Activated T-helper 17 cell treated with anti-CD3 and anti-CD28 coated beads, Interleukin-2, amount 50 U/mL, for 72 hours (primary cell): ENCODE measurements at regions not wholly inside any gene's neighbourhood (a gene's known extent, or its start where the extent isn't known, plus 50 kb on each side); places are given as distances from the start of the nearest gene placed in this dataset.

ENCODE experiments used
- ATAC-seq: fragments of 150-1000 bp; cut with Tn5 transposase; replicated peaks from 2 replicates; pipeline ENCODE4 v1.10.0; 2021; ENCODE audit warnings: mild to moderate bottlenecking, moderate library complexity
- H3K27ac Mint-ChIP-seq: one replicate; pipeline ENCODE4 v1.8.0; 2022; ENCODE audit warnings: mixed read lengths
- H3K27me3 Mint-ChIP-seq: one replicate; pipeline ENCODE4 v1.8.0; 2022; ENCODE audit warnings: mixed read lengths
- H3K36me3 Mint-ChIP-seq: one replicate; pipeline ENCODE4 v1.8.0; 2022; ENCODE audit warnings: low read depth, mild to moderate bottlenecking, mixed read lengths
- H3K4me1 Mint-ChIP-seq: one replicate; pipeline ENCODE4 v1.8.0; 2022; ENCODE audit warnings: mixed read lengths
- H3K4me3 Mint-ChIP-seq: one replicate; pipeline ENCODE4 v1.8.0; 2022; ENCODE audit warnings: mild to moderate bottlenecking, mixed read lengths
- H3K9me3 Mint-ChIP-seq: one replicate; pipeline ENCODE4 v1.8.0; 2022; ENCODE audit warnings: mixed read lengths

DNA sequence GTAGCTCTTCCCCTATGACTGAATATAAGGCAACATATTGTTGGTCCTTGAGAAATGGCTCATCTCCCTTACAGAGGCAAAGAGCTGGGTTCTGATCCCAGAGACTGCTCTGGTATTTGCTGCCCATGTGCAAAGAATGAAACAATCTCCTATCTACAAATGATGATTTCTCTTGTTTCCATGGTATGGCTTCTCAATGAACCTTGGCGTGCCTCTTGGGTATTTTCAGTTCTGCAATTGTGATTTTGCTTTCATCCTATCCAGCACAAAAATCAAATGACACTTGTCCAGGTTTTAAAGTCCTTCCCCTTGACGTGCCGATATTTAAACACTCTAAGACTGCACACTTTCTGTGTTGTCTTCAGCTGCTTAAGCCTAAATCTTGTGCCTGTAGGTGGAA lies 109.8 kb upstream of the NR2F2 start:
- H3K4me3 Mint-ChIP-seq, result no peak overlapping the region
- ATAC-seq, result no peak
- no peaks in the 10 kb centered on the region for H3K4me1 Mint-ChIP-seq
- peaks cover 6% of the 10 kb centered on the region for H3K27me3 Mint-ChIP-seq
- no peaks in the 10 kb centered on the region for H3K36me3 Mint-ChIP-seq
- peaks cover 11% of the 10 kb centered on the region for H3K9me3 Mint-ChIP-seq
- no peak overlapping the region for H3K27ac Mint-ChIP-seq

DNA sequence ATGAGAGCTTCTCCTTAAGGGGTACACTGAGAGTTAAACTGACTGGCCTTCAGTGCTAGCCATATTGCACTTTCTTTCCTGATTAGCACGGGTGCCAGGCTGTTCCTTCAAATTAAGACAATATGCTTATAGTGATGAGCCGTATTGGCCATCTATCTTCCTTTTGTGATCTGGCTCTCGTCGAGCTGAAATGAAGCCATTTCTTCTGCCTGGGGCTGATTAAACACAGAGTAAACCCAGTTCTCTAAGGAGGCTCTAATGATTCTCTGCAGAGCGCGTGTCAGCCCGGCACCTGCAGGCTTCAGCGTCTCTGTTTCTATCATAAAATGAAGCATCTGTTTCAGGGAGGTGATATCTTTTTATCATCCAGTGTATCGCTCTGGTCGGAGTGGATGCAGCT lies 107.5 kb upstream of the NR2F2 start:
- no peak overlapping the region for H3K27ac Mint-ChIP-seq
- peaks cover 3% of the 10 kb centered on the region for H3K27me3 Mint-ChIP-seq
- no peaks in the 10 kb centered on the region for H3K4me1 Mint-ChIP-seq
- peaks cover 8% of the 10 kb centered on the region for H3K9me3 Mint-ChIP-seq
- H3K36me3 Mint-ChIP-seq, result no peaks in the 10 kb centered on the region
- ATAC-seq, result no peak
- H3K4me3 Mint-ChIP-seq, result no peak overlapping the region

DNA sequence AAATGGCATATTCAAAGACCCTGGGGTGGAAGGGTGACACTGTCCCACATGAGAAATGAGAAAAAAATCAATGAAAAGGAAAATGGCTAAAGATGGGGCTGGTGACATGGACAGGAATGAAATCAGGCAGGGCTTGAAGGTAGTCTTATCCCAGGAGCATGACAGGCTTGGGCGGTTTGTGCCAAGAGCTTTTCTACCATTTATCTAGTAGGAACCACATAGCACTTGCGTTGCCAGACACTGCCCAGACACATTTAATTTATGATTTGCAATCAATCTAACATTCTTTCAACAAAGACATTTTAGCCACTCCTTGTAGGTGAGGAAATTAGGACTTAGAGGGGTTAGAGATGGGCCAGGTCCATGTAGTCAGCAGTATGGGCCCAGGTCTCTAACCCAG lies 106.6 kb upstream of the NR2F2 start:
- Mint-ChIP-seq H3K9me3 (peaks cover 8% of the 10 kb centered on the region), H3K27ac (no peak overlapping the region), H3K4me1 (no peaks in the 10 kb centered on the region), H3K4me3 (no peak overlapping the region), H3K27me3 (peaks cover 3% of the 10 kb centered on the region), H3K36me3 (no peaks in the 10 kb centered on the region)
- ATAC-seq, result no peak

DNA sequence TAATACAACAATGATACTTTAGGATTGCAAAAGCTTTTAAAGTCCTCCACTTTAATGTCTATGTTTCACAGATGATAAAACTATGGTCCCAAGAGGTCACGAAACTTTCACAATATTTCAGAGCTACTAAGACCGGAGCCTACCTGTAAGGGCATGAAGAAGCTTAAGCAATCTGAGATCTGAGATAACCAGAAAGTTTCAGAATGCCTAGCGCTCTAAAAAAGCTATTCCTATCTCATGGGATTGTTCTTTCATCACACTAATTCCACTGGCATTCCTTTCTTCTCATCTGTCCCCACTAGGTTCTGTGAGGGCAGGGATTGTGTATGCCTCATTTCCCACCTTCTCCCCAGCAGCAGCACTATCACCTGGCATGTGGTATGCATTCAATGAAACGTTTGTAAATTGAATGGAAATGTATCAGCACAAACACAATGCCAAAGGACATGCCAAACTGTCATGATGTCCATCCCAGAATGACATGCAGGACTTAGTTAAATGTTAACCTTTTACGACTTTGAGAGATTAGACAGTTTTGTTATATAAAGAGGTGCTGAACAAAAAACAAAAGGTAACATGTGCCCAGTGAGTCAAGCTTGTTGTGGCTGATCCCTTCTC lies 104.7 kb upstream of the NR2F2 start:
- H3K36me3 Mint-ChIP-seq, result no peaks in the 10 kb centered on the region
- H3K27me3 Mint-ChIP-seq, result peaks cover 3% of the 10 kb centered on the region
- peaks cover 8% of the 10 kb centered on the region for H3K9me3 Mint-ChIP-seq
- no peak overlapping the region for H3K27ac Mint-ChIP-seq
- no peak for ATAC-seq
- no peaks in the 10 kb centered on the region for H3K4me1 Mint-ChIP-seq
- H3K4me3 Mint-ChIP-seq, result no peak overlapping the region

DNA sequence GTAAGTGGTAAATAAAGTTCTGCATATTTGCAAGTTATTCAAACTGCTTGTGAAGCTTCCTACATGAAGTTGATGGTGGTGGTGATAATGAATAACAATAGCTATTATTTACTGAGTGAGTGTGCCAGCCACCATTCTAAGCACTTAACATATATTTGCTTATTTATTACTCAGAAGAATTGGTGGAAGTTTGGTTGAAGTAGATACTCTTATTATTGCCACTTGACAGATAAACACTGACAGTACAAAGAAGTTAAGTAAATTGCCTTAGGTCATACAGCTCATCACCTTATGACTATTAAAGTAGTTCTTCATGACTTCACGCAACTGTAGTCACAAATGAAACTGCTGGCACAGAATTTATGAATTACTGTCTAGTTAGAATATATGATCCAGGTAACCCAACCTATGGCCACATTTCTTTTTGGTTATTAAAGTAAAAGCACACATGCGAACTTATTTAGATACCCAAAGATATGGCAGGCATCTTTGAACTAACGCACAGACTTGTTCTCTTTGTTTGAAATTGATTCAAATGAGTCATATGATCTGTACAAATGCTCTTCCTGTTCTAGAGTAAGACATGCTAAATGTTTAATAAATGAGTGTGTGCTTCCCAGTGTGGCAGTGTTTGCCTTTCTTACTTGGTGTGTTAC lies 99.8 kb upstream of the NR2F2 start:
- Mint-ChIP-seq H3K4me3 (no peak overlapping the region), H3K27me3 (no peaks in the 10 kb centered on the region), H3K9me3 (peaks cover 8% of the 10 kb centered on the region), H3K27ac (no peak overlapping the region), H3K4me1 (no peaks in the 10 kb centered on the region), H3K36me3 (no peaks in the 10 kb centered on the region)
- ATAC-seq, result no peak

- H3K4me1 Mint-ChIP-seq, result no peaks in the 10 kb centered on the region
- H3K36me3 Mint-ChIP-seq, result no peaks in the 10 kb centered on the region
- H3K4me3 Mint-ChIP-seq, result no peak overlapping the region
- no peak for ATAC-seq
- H3K9me3 Mint-ChIP-seq, result peaks cover 4% of the 10 kb centered on the region
- H3K27ac Mint-ChIP-seq, result no peak overlapping the region
- H3K27me3 Mint-ChIP-seq, result no peaks in the 10 kb centered on the region
Measured at GRCh38 chr15:96232335-96232734, 98.2 kb upstream of the NR2F2 start.

DNA sequence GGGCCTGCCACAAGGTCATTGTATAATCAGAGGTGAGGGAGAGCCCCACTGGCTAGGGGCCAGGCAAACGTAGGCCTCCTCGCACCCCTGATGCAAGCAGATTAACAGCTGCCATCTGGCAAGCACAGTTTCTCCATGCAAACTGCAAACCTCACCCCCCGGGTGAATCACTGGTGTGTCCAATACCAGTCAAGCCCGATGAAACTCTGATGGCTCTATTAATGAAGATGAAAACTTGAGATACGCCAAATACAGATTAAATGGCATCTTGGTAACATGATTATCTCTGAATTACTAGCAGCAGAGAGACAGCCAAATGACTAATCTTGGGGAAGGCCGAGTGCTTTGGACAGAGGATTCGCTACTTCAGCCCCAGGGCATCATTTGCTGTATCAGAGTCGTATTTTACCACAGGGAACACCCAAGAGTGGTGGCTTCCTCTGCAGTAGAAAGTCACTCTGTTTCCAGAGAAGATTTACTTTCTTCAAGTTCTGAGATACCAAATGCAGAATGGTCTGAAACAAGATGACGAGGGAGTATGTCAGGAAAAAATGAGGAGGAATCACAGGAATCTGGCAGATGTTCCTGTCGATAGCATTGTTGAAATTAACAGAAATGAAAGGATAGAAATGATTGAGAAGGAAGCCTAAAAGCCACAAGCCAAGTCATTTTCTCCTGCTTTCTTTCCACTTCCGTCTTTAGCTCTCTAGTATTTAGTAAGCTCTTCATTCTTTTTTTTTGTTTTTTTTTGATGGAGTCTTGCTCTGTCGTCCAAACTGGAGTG lies 96.2 kb upstream of the NR2F2 start:
- ATAC-seq, result no peak
- Mint-ChIP-seq H3K9me3 (peaks cover 4% of the 10 kb centered on the region), H3K4me3 (no peak overlapping the region), H3K27me3 (no peaks in the 10 kb centered on the region), H3K27ac (no peak overlapping the region), H3K36me3 (no peaks in the 10 kb centered on the region), H3K4me1 (no peaks in the 10 kb centered on the region)

DNA sequence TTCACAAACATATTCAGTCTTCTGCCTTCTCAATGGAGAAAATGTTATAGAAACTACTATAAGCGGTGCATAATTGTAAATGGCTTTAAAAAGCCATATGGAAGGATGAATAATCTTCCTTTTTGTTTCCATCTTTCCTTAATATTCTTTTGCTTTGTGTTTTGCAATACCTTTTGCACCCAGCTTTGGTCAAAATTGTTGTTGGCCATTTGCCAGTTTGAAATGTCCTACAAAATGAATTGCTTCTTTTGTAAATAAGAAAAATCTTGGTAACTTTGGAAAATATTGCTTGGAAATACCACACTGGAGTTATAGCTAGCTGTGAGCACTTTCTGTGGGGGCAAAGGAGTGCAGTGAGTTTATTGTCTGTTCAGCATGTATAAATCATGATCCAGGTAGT lies 93.5 kb upstream of the NR2F2 start:
- H3K4me1 Mint-ChIP-seq, result no peaks in the 10 kb centered on the region
- H3K27ac Mint-ChIP-seq, result no peak overlapping the region
- H3K27me3 Mint-ChIP-seq, result no peaks in the 10 kb centered on the region

GRCh38 chr15:96242761-96243160 lies 87.7 kb upstream of the NR2F2 start:
- ATAC-seq, result no peak
- Mint-ChIP-seq H3K4me3 (no peak overlapping the region), H3K36me3 (no peaks in the 10 kb centered on the region), H3K4me1 (no peaks in the 10 kb centered on the region), H3K27ac (no peak overlapping the region), H3K9me3 (peaks cover 17% of the 10 kb centered on the region), H3K27me3 (peaks cover 4% of the 10 kb centered on the region)

More for the DNA sequence above, 93.5 kb upstream of the NR2F2 start:
- Mint-ChIP-seq H3K4me3 (no peak overlapping the region), H3K9me3 (no peaks in the 10 kb centered on the region), H3K36me3 (no peaks in the 10 kb centered on the region)
- ATAC-seq, result no peak

DNA sequence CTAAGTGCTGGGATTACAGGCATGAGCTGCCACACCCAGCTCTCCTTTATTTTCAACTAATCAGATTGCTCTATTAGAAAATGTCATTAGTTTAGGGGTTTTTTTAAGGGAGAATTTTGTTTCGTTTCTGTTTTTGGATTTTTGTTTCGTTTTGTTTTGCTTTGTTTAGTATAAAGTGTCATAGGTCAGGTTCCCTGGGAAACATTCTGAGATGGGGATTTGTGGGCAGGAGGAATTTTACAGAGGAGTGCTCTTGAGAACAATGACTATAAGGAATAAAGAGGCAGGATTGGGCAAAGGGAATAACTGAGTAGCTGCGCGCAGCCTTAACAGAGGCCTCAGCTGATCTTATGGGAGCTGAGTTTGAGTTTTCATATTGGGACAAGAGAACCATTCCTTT lies 86.8 kb upstream of the NR2F2 start:
- Mint-ChIP-seq H3K36me3 (no peaks in the 10 kb centered on the region), H3K27me3 (peaks cover 4% of the 10 kb centered on the region), H3K4me1 (no peaks in the 10 kb centered on the region), H3K9me3 (peaks cover 25% of the 10 kb centered on the region), H3K27ac (no peak overlapping the region), H3K4me3 (no peak overlapping the region)
- no peak for ATAC-seq

DNA sequence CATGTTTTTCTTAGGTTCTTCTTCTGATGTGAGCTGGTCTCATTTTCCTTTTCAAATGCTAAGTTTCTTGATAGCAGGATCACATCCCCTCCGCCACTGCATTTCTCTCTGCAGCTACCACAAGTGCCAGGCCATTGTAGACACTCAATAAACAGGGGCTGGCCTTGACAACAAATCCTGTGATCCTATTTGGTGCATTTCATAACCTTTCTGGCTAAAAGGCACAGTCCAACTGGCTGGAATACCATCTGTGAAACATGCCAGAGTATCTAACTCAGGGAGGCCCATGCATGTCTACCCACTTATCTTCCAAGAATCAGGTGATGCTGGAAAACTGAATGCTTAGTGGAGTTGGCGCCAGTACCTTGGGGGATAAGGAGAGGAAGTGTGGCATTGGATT lies 85.2 kb upstream of the NR2F2 start:
- Mint-ChIP-seq H3K27me3 (peaks cover 4% of the 10 kb centered on the region), H3K4me3 (no peak overlapping the region), H3K27ac (no peak overlapping the region), H3K36me3 (no peaks in the 10 kb centered on the region), H3K4me1 (no peaks in the 10 kb centered on the region), H3K9me3 (peaks cover 25% of the 10 kb centered on the region)
- ATAC-seq, result no peak

DNA sequence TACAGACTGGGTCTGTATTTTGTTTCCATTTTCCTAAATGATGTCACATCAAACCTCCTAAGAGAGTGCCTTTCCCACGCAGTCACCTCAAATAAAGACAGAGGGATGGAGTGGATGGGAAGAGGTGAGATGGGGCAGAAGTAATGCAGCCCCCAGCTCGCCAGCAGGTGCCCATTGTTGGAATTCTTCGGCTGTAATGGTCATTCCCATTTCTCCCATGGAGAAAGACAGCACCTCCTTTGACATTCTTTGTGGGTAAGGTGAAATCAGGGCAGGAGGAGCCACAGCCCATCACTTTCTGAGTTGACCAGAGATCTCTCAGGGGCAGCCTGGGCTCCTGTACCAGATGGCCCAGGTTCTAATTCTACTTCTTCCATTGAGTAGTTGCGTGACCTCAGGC lies 84.4 kb upstream of the NR2F2 start:
- Mint-ChIP-seq H3K27ac (no peak overlapping the region), H3K36me3 (no peaks in the 10 kb centered on the region), H3K4me3 (no peak overlapping the region), H3K4me1 (no peaks in the 10 kb centered on the region), H3K9me3 (peaks cover 25% of the 10 kb centered on the region), H3K27me3 (peaks cover 4% of the 10 kb centered on the region)
- no peak for ATAC-seq

DNA sequence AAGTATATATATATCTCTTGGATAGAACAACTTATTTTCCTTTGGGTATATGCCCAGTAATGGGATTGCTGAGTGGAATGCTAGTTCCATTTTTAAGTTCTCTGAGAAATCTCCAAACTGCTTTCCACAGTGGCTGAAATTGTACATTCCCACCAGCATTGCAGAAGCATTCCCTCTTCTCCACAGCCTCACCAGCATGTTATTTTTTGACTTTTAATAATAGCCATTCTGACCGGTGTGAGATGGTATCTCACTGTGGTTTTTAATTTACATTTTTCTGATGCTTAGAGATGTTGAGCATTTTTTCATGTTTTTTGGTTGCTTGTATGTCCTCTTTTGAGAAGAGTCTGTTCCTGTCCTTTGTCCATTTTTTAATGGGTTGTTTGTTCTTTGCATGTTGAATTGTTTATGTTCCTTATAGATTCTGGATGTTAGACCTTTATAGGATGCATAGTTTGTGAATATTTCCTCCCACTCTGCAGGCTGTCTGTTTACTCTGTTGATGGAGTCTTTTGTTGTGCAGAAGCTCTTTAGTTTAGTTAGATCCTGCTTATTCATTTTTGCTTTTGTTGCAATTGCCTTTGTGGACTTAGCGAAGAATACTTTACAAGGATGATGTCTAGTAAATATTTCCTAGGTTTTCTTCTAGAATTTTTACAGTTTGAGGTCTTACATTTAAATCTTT lies 82.7 kb upstream of the NR2F2 start:
- Mint-ChIP-seq H3K36me3 (no peaks in the 10 kb centered on the region), H3K9me3 (peaks cover 25% of the 10 kb centered on the region), H3K4me3 (no peak overlapping the region), H3K4me1 (no peaks in the 10 kb centered on the region), H3K27me3 (peaks cover 4% of the 10 kb centered on the region), H3K27ac (no peak overlapping the region)
- no peak for ATAC-seq

- H3K36me3 Mint-ChIP-seq, result no peaks in the 10 kb centered on the region
- H3K4me1 Mint-ChIP-seq, result no peaks in the 10 kb centered on the region
- H3K27me3 Mint-ChIP-seq, result no peaks in the 10 kb centered on the region
- no peak overlapping the region for H3K27ac Mint-ChIP-seq
- H3K9me3 Mint-ChIP-seq, result peaks cover 11% of the 10 kb centered on the region
- no peak overlapping the region for H3K4me3 Mint-ChIP-seq
- ATAC-seq, result no peak
Measured at GRCh38 chr15:96252148-96252547, 78.4 kb upstream of the NR2F2 start.
